Liver (tissue), 7 donors: ENCODE measurements at regions not wholly inside any gene's neighbourhood (a gene's known extent, or its start where the extent isn't known, plus 50 kb on each side); places are given as distances from the start of the nearest gene placed in this dataset.

Experiments used
- DNase-seq: peaks from one replicate; pipeline ENCODE4 v3.0.0-alpha.2; 2017; ENCODE audit warnings: low spot score
- H3K27ac ChIP-seq, 2 donors: one replicate each; pipeline ENCODE4 v1.7.0; 2013; ENCODE audit warnings: inconsistent platforms in 2 of 2, low read length in 2 of 2, control low read depth in 1 of 2, low read depth in 1 of 2, mild to moderate bottlenecking in 1 of 2
- H3K27me3 ChIP-seq, 4 donors: one replicate each; pipeline versions ENCODE4 v1.6.1 to v1.7.0; 2013; ENCODE audit warnings: low read length in 3 of 4, inconsistent platforms in 1 of 4, mild to moderate bottlenecking in 1 of 4, moderate library complexity in 1 of 4; ENCODE audit not compliant: control insufficient read depth in 4 of 4, insufficient read depth in 4 of 4
- H3K36me3 ChIP-seq, 4 donors: one replicate each; pipeline versions ENCODE4 v1.6.1 to v1.7.0; 2013; ENCODE audit warnings: low read length in 3 of 4, mild to moderate bottlenecking in 3 of 4, low read depth in 1 of 4, moderate library complexity in 1 of 4; ENCODE audit not compliant: control insufficient read depth in 4 of 4, insufficient read depth in 3 of 4
- H3K4me1 ChIP-seq, 4 donors: one replicate each; pipeline versions ENCODE4 v1.6.1 to v1.7.0; 2013; ENCODE audit warnings: low read length in 3 of 4, mild to moderate bottlenecking in 3 of 4, moderate library complexity in 1 of 4; ENCODE audit not compliant: control insufficient read depth in 4 of 4, insufficient read depth in 4 of 4
- H3K4me3 ChIP-seq, 3 donors: one replicate each; pipeline versions ENCODE4 v1.6.1 to v1.7.0; 2013; ENCODE audit warnings: low read length in 3 of 3, control low read depth in 1 of 3, low read depth in 1 of 3, mild to moderate bottlenecking in 1 of 3
- H3K9ac ChIP-seq, 2 donors: one replicate each; pipeline ENCODE4 v1.7.0; 2013; ENCODE audit warnings: low read length in 2 of 2, mild to moderate bottlenecking in 2 of 2, moderate library complexity in 2 of 2, control low read depth in 1 of 2, low read depth in 1 of 2
- H3K9me3 ChIP-seq, 4 donors: one replicate each; pipeline versions ENCODE4 v1.6.1 to v1.7.0; 2013; ENCODE audit warnings: low read length in 3 of 4; ENCODE audit not compliant: control insufficient read depth in 4 of 4
- EGR1 ChIP-seq, 2 donors: IDR thresholded peaks; 2 replicates each; pipeline ENCODE4 v1.6.1; 2016 to 2018; ENCODE audit warnings: antibody characterized with exemption in 2 of 2, low read depth in 2 of 2
- FOXA2 ChIP-seq: IDR thresholded peaks from 2 replicates; pipeline ENCODE4 v1.6.1; 2016; ENCODE audit warnings: antibody characterized with exemption
- GABPA ChIP-seq, 2 donors: IDR thresholded peaks in 1 of 2; conservative IDR thresholded peaks in 1 of 2; 2 replicates each; pipeline ENCODE4 v1.6.1; 2016; ENCODE audit warnings: antibody characterized with exemption in 2 of 2, mild to moderate bottlenecking in 1 of 2, moderate library complexity in 1 of 2
- JUND ChIP-seq, 2 donors: IDR thresholded peaks; 2 replicates each; pipeline ENCODE4 v1.6.1; 2016; ENCODE audit warnings: antibody characterized with exemption in 2 of 2
- NR2F2 ChIP-seq: IDR thresholded peaks from 2 replicates; pipeline ENCODE4 v1.6.1; 2016; ENCODE audit warnings: antibody characterized with exemption
- RAD21 ChIP-seq, 2 donors: IDR thresholded peaks; 2 replicates each; pipeline ENCODE4 v1.6.1; 2016; ENCODE audit warnings: antibody characterized with exemption in 2 of 2, mild to moderate bottlenecking in 2 of 2
- RXRA ChIP-seq, 2 donors: IDR thresholded peaks; 2 replicates each; pipeline ENCODE4 v1.6.1; 2017 to 2018; ENCODE audit warnings: antibody characterized with exemption in 2 of 2, mild to moderate bottlenecking in 1 of 2
- SP1 ChIP-seq: IDR thresholded peaks from 2 replicates; pipeline ENCODE4 v1.6.1; 2018; ENCODE audit warnings: antibody characterized with exemption, mild to moderate bottlenecking
- TAF1 ChIP-seq: conservative IDR thresholded peaks from 2 replicates; pipeline ENCODE4 v1.6.1; 2016; ENCODE audit warnings: antibody characterized with exemption, mild to moderate bottlenecking
- YY1 ChIP-seq: IDR thresholded peaks from 2 replicates; pipeline ENCODE4 v1.6.1; 2016; ENCODE audit warnings: antibody characterized with exemption, mild to moderate bottlenecking
- WGBS: extraction: QIAGEN DNeasy Blood & Tissue Kit; methylation state at CpG from one replicate; pipeline ENCODE4 v1.1.7; 2013; 5-methylcytosine and 5-hydroxymethylcytosine counted together
- TF ChIP-seq, protein P1 (sequence below): IDR thresholded peaks from 2 replicates; pipeline ENCODE4 v1.6.1; 2016; ENCODE audit warnings: antibody characterized with exemption
- TF ChIP-seq, protein P2 (sequence below): IDR thresholded peaks from 2 replicates; pipeline ENCODE4 v1.6.1; 2016; ENCODE audit warnings: antibody characterized with exemption
- TF ChIP-seq, protein P3 (sequence below): IDR thresholded peaks from 2 replicates; pipeline ENCODE4 v1.6.1; 2016; ENCODE audit warnings: antibody characterized with exemption
- donor health status: healthy.
- donor health status: healthy.
- donor health status: healthy.
- donor health status: healthy.

DNA sequence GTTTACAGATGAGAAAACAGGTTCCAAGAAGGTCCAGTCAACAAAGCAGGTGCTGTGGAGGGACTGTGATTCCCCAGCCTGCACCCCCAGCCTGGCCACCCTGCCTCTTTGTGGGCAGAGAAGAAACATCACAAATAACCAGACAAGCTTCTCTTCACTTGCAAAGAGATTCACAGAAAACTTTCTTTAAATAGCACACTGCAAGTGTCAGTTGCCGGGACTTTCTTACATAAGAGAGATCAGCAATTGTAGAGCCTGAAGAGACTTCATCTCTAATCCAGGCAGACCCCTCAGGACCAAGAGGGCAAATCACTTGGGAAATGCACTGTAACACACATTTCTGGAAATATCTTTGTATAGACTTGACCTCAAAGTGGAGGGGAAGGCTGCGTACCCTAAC, 207.9 kb upstream of the CHRNA7 start (continued):
- TF ChIP-seq, protein P1, sequence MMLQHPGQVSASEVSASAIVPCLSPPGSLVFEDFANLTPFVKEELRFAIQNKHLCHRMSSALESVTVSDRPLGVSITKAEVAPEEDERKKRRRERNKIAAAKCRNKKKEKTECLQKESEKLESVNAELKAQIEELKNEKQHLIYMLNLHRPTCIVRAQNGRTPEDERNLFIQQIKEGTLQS = no peak
- no peak for TF ChIP-seq RAD21 (IDR thresholded peaks at IDR 0.05)
- TF ChIP-seq JUND (IDR thresholded peaks at IDR 0.05) = no peak

DNA sequence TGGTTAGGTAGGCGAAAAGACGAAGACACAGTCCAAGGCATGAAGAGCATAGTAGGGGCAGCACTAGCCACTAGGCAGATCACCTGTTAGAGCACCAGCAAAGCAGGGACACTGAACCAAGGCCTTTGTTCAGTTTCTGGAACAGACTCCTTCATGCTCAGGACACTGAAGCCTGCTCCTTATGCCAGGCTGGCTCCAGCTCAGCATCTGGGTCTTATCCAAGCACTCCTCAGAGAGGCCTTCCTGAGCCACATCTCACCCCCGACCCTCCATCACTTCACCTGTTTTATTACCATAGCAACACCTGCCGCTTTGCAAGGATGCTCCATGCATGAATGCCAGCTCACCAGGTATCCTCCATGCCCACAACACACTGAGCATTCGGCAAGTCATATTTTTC, 206.3 kb upstream of the CHRNA7 start:
- Histone ChIP-seq H3K4me1 (no peaks in the 10 kb centered on the region), H3K27ac (no peak overlapping the region), H3K27me3 (no peaks in the 10 kb centered on the region), H3K4me3 (no peak overlapping the region), H3K36me3 (no peaks in the 10 kb centered on the region), H3K9me3 (no peaks in the 10 kb centered on the region), H3K9ac (no peak overlapping the region)
- WGBS = 80% methylated on average over 5 of the region's 5 CpGs
- DNase-seq = no peak
- TF ChIP-seq EGR1 (IDR thresholded peaks at IDR 0.05; ENCODE audit: low read depth in 2 of 2) (no peak), SP1 (no peak), RXRA (IDR thresholded peaks at IDR 0.05) (no peak), NR2F2 (no peak)
- TF ChIP-seq, protein P2, sequence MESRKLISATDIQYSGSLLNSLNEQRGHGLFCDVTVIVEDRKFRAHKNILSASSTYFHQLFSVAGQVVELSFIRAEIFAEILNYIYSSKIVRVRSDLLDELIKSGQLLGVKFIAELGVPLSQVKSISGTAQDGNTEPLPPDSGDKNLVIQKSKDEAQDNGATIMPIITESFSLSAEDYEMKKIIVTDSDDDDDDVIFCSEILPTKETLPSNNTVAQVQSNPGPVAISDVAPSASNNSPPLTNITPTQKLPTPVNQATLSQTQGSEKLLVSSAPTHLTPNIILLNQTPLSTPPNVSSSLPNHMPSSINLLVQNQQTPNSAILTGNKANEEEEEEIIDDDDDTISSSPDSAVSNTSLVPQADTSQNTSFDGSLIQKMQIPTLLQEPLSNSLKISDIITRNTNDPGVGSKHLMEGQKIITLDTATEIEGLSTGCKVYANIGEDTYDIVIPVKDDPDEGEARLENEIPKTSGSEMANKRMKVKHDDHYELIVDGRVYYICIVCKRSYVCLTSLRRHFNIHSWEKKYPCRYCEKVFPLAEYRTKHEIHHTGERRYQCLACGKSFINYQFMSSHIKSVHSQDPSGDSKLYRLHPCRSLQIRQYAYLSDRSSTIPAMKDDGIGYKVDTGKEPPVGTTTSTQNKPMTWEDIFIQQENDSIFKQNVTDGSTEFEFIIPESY = no peak
- TF ChIP-seq, protein P1 = no peak

DNA sequence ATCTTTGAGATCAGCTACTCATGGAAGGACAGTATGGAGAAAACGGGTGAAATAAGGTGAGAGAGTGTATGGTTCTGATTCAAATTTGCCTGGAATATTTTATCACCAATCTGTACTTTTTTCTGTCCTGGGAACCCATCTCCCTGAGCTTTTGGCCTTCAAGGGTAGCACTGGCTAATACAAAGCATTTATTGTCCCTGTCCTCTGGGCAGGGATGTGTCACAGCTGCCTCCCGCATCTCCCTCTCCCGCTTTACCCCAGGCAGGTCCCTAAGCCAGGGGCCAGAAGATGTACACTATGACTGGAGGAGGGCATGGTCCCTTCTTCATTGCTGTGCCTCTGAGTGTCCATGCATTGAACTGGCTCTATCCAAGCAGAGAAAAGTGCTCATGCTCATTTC, 201.7 kb upstream of the CHRNA7 start:
- Histone ChIP-seq H3K9ac (no peak overlapping the region), H3K27me3 (no peaks in the 10 kb centered on the region), H3K4me3 (no peak overlapping the region), H3K9me3 (peaks cover 0 to 5% (median 2%) of the 10 kb centered on the region in 4 donors), H3K36me3 (no peaks in the 10 kb centered on the region), H3K27ac (no peak overlapping the region), H3K4me1 (no peaks in the 10 kb centered on the region)
- no peak for DNase-seq
- 89% methylated on average over 3 of the region's 3 CpGs for WGBS
- no peak for TF ChIP-seq EGR1 (IDR thresholded peaks at IDR 0.05; ENCODE audit: low read depth in 2 of 2)

DNA sequence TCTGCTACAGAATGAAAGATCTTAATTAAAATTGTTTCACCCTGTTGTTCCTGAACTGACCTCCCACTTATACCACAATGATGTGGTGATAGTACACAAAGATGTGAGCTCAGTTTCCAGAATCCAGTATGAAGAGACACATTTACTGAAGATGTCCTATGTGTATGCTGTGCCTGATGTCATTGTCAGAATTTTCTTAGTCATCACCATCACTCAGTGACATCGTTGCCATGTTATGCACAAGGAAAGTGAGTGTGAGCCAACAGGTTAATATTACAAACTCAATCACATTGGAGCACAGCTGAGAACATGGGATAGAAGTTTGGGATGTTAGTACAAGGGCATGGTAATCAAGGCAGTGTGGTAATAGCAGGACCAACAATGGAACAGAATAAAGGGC, 199.7 kb upstream of the CHRNA7 start:
- TF ChIP-seq SP1 (no peak), NR2F2 (no peak), FOXA2 (no peak), GABPA (IDR thresholded peaks at IDR 0.05 in 1 of 2, conservative IDR thresholded peaks at IDR 0.05 in 1 of 2) (no peak), RXRA (IDR thresholded peaks at IDR 0.05) (no peak), JUND (IDR thresholded peaks at IDR 0.05) (no peak), EGR1 (IDR thresholded peaks at IDR 0.05; ENCODE audit: low read depth in 2 of 2) (no peak), YY1 (no peak), RAD21 (IDR thresholded peaks at IDR 0.05) (no peak), TAF1 (no peak)
- TF ChIP-seq, protein P3, sequence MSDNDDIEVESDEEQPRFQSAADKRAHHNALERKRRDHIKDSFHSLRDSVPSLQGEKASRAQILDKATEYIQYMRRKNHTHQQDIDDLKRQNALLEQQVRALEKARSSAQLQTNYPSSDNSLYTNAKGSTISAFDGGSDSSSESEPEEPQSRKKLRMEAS = no peak
- TF ChIP-seq, protein P1 = no peak
- Histone ChIP-seq H3K9me3 (peaks cover 0 to 5% (median 2%) of the 10 kb centered on the region in 4 donors), H3K27me3 (no peaks in the 10 kb centered on the region), H3K27ac (no peak overlapping the region), H3K4me3 (peak overlapping the region in 1 of 3 donors; percentile 5), H3K9ac (no peak overlapping the region), H3K36me3 (no peaks in the 10 kb centered on the region), H3K4me1 (no peaks in the 10 kb centered on the region)
- no peak for DNase-seq
- WGBS = 81% methylated on average over 1 of the region's 1 CpG
